IPS DF 19.7 (cell line): ENCODE measurements at regions not wholly inside any gene's neighbourhood (a gene's known extent, or its start where the extent isn't known, plus 50 kb on each side); places are given as distances from the start of the nearest gene placed in this dataset.
"Not testable (repeated sequence)": the region's sequence is repeated elsewhere in the genome, so short reads cannot be mapped to it uniquely, and the experiment has no call there.

Experiments
- DNase-seq: peaks from one replicate; pipeline ENCODE4 v3.0.0-alpha.2; 2013; ENCODE audit warnings: low read depth, low spot score

- DNase-seq: no peak
These were observed 131.4 kb downstream of the SNX5 start for GRCh38 chr20:17837179-17837578.

GRCh38 chr20:17836303-17836861 is 132.2 kb downstream of the SNX5 start:
- DNase-seq: no peak

DNA sequence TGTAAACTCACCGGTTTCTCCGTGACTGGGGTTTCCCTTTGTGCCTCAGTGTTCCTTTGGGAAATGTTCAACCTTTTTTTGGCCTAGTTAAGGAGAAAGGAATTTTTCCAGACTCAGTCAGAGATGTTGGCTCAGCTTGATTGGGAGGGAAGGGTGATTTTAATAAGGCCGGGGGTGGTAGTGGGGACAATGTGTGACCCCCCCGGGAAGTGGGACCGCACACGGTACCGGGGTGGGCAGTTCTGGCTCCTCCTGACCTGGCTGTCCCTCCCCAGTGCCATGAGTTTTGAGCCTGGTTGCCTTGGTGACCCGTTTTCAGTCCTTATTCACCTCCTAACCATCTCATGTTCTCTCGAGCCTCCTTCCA is 132.7 kb downstream of the SNX5 start:
- DNase-seq: no peak

GRCh38 chr20:17835240-17835933 is 133.2 kb downstream of the SNX5 start:
- DNase-seq: no peak

GRCh38 chr20:17834804-17835203 is 133.8 kb downstream of the SNX5 start:
- no peak for DNase-seq

GRCh38 chr20:17833036-17833674 is 133.4 kb downstream of the BANF2 start:
- no peak for DNase-seq

GRCh38 chr20:17832236-17832915 is 132.6 kb downstream of the BANF2 start:
- no peak for DNase-seq

DNA sequence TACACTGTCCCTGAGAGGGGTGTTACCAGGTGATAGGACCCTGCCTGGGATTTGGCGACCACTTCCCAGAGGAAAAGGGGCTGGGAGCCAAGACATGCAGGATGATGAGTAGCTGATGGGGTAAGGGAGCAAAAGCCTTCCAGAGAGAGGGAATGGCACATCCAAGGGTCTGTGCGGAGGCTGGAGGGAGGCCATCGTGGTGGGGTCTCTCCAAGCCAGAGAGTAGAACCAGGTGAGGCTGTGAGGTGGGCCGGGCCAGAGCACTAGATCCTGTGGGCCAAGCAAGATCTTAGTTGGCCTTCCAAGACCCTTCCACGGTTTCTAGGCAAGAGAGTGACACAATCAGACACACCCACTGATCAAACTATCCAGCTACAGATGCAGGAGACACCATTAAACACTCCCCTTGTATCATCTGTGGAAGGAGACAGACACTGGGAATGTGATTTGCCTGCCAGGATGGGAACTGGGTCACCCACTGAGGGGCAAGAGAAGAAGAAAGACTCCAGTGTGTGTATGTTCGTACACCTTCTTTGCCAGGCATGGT is 128.9 kb downstream of the BANF2 start:
- DNase-seq: no peak

GRCh38 chr20:17827759-17828559 is 128.2 kb downstream of the BANF2 start:
- DNase-seq: no peak

- DNase-seq: no peak
These were observed 127.3 kb downstream of the BANF2 start for GRCh38 chr20:17827079-17827478.

DNA sequence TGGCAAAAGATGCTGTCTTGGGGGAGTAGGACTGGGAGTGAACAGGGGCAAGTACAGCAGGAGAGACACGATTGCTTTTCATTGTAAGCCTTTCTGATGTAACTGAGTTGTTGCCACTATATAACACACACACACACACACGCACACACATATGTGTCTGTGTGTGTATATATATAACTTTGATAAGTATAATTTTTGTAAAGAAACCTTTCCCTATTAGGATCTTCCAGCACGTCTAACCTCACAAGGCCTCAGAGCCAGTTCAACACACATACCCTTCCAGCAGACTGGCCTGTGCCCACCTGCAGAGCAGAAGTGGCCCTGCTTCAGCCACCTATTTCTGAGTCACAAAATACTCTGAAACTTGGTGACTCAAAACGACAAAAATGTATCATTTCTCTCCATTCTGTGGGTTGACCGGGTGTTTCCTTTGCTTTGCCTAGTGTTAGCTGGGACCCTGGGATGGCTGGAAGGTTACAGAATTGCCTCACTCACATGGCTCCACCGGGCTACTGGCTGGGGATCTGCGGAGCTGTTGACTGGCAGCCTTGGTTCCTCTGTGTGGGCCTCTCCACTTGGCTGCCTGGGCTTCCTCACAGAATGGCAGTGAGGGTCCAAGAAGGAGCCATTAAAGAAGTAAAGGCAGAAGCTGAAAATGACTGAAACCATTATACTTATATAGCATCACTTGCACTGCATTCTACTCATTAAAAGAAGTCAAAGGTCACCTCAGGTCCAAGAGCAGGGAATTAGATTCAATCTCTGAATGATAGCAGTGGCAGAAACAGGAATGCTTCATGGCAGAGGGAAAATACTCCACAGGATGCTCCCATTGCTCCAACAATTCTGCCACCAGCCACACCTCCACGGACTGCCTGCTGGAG is 126.4 kb downstream of the BANF2 start:
- DNase-seq: no peak

- no peak for DNase-seq
These were observed 125.6 kb downstream of the BANF2 start for GRCh38 chr20:17825252-17825959.

DNA sequence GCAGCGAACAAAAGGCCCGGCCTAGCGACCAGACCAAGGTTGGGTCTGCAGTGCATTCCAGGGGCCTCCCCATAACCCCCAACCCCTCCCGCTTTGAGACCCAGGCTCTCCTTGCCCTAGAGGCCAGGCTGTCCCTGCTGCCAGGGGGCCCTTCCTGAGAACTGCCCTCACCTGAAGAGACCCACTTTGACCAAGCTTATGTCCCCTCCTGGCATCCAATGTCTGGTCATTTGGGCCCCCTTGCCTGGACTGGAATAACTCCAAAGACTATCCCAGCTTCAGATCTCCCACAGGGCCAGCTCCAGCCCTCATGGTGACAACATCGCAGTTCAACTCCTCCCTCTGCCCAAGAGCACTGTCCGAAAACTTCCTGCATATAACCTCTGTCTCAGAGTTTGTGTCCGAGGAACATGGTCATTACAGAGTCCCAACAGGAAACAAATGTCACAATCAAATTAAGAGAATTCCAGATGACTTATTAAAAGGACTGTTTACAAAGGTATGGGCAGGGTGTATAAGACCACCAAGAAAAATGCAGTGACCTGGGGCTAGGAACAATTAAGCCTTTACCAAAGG is 125.0 kb downstream of the BANF2 start:
- DNase-seq: no peak

DNA sequence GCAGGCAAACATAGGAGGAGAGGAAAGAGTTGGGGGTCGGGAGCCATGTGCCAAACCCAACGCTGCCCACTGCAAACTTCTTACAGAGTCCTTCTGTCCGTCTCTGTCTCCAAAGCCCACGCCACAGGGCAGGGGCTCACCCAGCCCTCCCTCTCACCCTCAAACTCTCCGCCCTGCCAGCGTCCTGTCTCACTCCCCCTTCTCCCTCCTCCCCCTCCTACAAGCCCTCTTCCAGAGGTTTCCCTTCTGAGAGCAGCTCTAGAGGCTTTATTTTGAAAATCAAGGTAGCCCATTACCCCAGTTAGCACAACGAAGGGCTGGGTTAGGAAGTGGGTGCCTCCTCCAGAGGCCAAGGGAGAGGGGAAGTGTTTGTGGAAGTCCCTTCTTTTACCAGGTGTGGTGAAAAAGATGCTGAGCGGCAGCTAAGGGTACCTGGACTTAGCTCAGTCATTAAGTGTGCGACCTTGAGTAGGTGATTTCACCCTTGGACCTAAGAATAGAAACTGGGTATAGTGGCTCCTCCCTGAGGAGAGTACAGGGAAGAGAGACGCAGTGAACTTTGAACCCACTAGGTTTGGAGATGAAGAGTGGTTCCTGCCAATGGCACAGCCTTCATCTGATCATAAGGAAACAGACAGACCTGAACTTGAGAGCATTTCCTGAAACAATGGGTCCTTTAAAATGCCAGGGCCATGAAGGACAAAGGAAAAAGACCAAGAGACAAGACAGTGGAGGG is 123.8 kb downstream of the BANF2 start:
- no peak for DNase-seq

GRCh38 chr20:17822540-17823408 is 123.0 kb downstream of the BANF2 start:
- no peak for DNase-seq

DNA sequence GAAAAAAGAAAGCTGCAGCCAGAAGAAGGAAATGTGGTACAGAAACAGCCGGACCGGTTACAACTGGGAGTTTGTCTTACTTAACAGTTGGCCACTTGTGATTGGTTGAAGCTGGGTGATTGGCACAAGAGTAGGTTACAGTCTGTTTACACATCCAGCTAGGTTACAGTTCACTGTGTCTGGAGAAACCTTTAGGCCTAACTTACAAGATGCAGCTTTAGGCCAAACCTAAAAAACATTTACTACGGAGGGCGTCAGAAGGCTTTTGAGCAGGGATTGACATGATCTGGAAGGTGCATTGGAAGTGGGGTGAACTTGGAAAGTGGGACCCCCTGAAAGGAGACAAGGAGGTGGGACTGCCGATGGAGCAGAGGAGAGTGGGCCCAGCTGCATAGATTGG is 122.3 kb downstream of the BANF2 start:
- DNase-seq: no peak

- not testable (repeated sequence) for DNase-seq
These were observed 121.8 kb downstream of the BANF2 start for GRCh38 chr20:17821606-17822005.
